NCI-H187 (cell line): ENCODE measurements at regions not wholly inside any gene's neighbourhood (a gene's known extent, or its start where the extent isn't known, plus 50 kb on each side); places are given as distances from the start of the nearest gene placed in this dataset.

Source experiments
- DNase-seq, 2 experiments: peaks; one replicate each; lab custom pipeline; 2025; lab: John Stamatoyannopoulos, UW

DNA sequence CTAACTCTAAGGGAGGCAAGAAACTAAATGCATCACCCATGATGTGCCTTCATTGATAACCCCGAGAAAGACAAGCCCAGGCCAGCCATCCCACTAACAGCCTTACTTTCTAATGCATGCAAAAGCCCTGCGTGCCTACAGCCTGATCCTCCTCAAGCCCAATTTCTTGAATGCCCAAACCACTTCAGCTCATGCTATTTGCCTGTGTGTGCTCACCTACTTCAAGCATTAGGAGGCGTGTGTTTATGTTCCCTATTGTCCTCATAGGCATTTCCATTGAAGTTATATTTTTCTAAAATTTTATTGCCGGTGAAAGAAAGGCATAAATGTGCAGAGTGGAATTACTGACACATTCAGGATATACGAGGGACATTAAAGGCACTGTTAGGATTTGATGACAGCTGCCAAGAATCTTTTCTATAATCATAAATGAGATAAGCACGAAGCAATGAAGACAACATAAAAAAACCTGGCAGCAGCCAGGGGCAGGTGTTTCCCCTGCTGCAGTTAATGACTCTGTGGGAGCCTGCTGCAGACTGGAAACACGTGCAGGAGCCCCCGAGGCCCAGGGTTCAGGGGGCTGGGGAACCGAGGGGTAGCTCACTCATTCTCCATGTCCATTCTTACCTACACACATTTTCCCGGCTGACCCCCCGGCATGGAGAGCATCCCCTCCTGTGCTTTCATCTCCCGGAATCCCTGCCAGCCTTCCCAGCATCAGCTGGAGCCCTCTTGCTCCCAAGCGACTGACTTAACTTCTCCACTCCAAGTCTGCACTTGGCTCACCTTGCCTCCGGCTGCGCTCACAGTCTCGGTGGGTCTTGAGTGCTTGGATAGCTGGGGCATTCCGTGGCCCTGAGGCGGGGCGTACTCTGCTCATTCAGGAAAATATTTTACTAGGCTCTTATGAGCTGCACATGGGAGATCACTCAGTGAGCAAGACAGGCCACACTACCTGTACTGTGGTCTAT, 292.3 kb upstream of the SIX2 start:
- DNase-seq = peak; percentile 80

DNA sequence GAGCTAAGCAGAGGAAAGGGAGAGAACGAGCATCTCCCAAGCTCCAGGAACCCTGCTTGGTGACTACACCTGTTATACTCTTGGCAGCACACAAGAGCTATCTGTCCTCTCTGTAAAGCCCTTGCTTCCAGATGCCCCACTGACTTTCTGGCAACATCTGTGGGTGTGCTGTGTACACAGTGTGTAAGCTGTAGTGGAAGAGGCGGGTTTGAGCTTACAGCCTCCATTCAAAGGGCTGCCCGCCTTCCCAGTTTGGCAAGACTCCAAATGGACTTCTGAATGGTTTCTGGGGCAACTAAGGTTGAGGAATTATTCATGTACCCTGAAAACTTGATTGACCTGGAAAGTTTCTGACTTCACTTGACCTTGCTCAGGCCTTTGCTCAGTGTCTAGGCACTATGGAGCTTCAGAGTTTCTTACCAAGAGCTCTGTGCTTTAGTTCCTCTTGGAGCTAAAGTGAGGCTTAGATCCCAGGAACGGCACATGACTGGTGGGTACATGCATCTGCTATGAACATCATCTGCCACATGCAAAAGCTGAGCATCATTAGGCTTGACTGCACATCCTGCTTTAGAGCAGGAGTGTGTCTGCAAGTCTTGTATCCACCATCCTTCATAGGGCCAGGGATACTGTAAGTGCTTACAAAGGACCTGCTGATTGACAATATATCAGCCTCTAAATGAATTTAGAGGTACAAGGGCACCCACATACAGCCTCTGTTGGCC, 290.9 kb upstream of the SIX2 start:
- peak; percentile 58 to 70 for DNase-seq

DNA sequence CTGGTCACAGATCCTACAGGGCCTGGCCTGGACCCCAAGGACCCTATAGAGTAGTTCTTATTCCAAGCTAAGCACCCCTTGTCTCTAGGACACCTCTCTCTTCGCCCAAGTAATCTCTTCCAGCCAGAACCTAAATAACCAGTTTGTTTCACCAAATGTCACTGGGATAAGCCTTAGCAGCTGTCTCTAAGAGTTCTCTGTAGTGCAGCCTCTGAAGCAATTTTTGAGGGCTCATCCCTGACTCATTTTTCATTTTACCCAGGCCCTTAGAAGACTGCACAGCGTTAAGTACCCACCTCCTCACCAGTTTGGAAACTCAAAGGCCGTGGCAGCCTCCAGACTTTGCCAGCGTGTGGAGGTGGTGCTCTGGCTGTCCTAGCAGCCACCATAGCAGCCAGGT, 290.1 kb upstream of the SIX2 start:
- DNase-seq = no peak

DNA sequence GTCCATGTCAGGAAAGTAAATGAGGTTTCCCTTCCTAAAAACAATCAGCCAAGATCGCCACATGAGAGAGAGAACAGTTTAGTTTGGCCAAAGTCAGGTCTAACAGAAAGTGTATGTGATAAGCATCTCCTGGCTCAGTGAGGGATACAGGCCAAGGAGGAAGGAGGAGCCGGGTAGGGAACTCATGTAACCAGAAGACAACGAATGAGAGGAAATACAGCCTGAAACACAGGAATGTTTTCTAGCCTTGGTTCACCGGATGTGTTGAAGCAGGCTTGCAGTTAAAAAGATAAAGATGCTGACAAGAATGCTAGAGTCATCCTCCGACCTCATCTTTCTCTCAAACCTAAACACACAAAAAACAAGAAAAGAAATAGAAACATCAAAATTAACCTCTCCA, 283.9 kb upstream of the SIX2 start:
- DNase-seq = no peak

DNA sequence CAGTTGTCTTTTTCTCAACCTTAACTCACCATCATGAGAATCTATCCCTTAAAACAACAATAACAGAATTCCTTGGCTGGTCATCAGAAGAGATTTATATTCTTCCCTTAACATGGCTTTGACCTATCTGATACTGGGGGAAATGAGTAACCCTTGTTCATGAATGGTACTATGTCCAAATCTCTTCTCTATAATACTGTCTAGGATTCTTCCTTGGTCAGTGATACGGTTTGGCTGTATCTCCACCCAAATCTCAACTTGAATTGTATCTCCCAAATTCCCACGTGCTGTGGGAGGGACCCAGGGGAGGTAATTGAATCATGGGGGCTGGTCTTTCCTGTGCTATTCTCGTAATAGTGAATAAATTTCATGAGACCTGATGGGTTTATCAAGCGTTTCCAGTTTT, 282.0 kb upstream of the SIX2 start:
- DNase-seq = no peak

DNA sequence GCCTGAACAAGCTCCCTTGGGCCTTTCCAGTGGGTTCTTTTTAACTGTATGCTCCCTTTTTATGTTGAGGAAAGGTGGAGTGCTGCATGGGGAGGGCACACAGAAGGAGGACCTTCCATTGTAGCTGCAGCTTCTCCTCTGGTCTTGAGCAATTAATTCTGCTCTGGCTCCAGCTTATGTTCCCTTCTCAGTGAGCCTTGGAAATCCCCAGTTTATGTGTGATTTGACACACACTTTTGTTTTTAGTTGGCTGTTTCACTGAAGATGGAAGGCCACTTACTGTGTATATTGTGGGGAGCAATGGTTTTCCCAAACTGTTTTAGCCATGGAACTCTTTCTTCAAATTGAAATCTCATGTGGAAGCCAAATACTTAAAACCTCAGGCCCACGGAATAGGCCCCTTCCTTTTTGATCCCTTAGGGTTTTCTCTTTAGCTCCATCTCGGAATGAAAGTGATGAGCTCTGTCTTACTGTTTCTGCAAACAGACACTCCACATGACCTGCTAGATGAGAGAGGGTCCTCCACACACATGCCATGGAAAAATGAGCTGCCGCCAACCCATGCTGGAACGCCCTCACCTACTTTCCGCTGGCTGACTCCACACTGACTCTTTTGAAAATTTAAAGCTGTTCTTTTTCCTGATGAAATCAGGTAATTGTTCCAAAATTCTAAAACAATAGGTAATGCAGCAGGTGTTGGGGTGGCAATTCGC, 280.9 kb upstream of the SIX2 start:
- DNase-seq = no peak

DNA sequence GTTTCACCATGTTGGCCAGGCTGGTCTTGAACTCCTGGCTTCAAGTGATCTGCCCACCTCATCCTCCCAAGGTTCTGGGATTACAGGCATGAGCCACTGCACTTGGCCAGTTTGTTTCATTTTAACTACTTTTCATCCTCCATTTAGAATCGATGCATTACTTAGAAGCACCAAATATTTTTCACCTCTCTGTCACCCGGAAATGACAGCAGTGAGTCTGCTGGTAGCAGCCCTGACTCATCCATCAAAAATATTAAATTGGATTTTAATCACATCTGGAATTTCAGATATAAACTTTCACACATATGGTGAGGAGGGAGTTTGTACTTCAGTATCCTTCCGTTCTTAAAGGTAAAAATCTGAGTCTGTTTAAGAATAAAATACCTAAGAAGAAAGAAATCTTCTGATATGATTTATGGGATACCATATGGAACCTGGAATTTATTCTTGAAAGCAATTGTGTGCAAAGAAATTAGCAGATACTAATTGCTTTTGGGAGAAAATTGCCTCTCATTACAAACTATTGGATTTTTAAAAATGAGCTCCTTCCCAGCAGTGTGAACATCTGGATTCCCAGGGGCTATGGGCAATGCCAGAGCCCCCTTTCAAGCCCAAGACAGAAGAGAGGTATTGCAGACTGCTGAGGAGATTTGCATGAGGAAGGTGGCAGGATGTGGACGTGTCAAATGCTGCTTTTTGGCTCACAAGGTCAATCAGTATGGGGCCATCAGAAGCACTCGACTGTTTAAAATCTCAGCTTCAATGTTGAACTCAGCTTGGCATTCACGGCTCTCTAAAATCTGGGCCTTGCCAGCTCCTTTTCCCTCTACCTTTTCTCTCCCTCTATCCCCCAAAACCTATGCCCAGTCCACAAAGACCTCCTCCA, 279.5 kb upstream of the SIX2 start:
- no peak for DNase-seq

DNA sequence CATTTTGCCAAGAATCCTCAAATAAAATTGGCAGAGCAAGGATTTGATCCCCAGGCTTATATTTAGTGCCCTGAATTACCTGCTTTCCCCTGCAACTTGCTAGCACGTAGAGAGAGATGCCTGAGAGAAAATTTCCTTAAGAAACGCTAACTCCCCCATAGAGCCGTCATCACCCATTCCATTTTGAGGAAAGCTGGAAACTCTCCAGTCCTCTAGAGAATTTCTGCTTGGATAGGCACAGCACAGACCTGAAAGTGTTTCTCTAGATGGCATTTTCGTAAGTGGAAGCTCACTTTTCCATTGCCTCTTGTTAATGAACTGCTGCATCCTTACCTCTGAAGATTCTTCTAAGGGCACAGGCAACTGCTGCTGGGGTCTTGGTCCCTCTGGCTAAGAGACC, 277.8 kb upstream of the SIX2 start:
- DNase-seq = no peak

DNA sequence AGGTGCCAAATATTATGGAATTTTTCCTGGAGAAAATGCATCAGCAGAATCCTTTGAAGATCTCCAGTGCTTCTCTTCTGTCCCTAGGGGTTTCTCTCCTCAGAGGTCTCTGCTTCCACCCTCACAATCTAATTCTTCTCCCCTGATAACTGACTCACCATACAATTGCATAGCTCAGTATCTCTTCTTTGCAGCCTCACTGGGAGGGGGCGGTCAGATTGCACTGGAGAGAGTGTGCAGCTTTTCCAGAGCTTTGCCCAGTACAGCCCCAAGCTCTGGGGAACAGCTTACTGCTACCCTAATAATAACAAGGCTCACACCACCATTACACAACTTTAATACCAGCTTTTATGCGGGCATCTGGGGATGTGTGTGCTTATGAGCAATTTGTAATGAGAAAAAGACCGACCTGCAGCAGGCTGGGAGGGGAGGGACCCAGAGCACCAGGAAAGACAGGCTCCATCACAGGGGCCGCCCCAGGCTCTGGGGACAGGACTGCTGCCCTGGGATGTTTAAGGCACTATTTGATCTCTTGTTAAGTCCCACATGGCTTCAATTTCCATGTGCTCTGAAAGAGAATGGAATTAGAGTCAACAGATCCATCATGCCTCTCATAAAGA, 276.6 kb upstream of the SIX2 start:
- DNase-seq = no peak

DNA sequence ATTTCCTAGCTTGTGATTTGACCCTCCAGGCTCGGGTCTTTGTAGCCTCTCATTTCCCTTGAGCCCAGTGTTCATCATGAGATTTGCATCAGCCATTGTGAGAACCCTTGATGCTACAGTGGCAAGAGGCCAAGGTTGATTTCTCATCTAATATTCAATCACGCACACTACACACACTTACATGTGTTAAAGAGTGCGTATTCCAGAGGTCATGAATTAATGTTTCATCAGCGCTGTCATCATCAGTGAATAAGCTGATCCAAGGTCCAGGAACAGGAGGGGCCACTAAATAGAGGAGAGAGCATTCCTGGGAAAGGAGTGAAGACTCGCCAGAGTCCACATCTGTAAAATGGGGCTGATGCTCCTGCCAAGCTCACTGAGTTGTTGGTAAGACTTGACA, 276.1 kb upstream of the SIX2 start:
- no peak for DNase-seq

DNA sequence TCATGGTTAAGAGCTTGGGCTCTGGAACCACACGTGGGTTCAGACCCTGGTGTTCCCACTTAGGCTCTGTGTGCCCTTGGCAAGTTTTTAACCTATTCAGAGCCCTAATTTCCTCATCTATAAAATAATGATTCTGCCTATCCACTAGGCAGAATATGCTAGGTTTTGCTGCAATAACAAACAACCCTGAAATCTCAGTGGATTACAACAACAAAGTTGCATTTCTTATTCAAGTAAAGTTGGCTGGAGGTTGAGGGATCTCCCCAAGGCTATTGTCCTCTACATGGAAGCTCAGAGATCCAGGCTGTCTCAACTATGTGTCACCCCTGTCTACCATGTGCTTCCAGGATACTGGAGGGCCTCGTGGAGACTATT, 275.4 kb upstream of the SIX2 start:
- no peak for DNase-seq

DNA sequence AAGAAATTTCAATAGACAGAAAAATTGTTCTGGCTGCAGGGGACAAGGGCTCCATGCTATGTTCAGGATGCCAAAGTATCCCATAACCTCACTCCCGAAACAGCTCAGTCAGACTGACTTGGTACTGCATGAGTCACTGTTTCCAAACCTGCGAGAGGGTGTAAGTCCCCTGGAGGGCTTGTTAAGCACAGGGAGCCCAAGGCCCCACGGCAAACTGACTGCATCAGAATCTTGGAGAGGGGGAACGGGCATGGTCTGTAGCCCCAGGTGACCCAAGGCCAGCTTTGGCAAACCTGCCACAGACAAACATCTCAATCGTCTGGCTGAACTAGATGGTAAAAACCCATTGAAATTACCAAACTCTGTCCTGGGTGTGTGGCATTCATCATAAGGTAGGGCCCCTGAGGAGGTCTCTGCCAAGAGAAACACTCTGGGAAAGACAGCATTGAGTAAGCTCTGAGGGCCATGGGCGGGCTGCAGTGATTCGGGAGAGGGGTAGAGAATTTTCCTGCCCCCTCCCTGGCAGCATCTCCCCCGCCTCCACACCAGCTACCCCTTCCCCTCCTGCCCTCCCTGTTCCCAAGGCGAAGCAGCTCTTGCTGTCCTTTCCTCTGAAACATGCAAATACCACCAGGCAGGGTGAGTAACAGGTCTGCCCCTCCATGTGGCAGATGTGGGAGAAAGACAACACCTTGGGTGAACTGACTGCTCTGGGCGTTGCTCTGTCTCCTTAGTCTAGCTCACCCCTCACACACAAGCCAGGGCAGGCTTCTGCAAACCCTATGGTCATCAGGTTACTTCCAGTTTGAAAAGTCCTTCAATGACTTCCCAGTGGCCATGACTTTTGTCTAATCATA, 274.7 kb upstream of the SIX2 start:
- DNase-seq = no peak

DNA sequence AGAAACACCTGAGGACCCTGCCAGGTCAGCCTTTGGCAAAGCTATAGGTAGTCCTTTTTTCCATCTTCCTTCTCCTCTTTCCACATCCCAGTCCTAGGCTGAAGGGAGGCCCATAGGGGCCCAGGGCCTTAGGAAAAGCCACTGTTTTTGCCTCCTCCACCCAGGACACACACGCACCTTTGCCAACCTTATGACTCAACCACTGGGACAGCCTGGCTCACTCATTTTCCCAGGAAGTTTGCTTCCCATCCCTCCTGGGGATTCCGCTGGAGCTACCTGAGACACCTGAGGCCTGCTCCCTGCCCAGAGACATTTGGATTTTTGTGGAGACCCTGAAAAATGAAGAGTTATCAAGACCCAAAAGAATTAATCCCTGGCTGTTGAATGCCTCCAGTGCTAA, 273.4 kb upstream of the SIX2 start:
- no peak for DNase-seq

DNA sequence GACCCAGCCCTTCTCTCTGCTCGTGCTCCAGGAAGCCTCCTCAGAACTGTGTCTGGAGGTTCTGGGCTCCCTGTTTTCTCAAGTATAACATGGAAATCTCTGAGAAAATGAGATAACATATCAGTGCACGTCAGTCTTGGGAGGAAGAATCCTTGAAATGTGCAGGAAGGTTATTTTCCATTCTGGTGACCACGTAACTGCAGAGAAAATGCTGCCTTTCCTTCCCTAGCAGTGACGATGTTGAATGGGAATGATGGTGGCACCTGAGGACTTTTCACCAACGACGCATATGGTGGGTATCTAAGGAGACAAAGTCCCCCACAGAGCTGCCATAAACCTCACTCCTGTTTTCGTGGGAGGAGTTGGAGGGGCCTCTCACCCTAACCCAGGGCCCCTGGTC, 272.1 kb upstream of the SIX2 start:
- DNase-seq = no peak

DNA sequence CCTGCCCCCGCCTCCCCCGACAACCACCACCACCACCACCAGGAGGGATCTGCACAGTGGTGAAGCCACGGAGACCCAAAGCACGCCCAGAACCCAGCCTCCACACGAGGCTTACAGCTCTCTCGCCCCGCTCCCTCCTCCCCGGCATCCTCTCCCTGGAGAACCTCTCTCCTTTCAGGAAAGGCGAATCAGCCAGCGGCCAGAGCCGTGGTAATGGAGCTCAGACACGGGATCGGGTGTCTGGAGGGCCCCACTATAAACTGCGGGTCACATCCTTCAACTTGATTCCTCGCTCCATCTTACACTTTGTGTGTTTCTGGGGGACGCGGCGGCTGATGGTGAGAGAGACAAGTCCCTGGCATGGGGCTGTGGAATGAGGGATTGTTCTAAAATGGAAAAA, 271.5 kb upstream of the SIX2 start:
- DNase-seq = no peak

DNA sequence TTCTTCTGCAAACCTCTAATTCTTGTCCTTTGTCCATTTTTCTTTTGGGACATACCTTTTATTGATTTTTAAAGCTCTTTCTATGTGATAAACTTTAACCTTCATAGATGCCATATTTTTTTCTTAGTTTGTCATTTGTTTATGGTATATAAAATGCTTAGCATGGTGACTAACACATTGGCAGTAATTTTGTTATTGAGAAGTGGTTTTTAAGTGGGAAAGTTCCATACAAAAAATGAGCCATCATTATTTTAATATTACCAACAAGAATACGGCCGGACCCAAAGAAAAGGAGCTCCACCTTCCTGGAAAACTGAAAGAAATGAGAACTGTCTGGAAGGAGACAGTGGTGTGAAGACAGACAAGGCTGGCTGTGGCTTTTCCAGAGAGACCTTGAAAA, 270.1 kb upstream of the SIX2 start:
- no peak for DNase-seq

DNA sequence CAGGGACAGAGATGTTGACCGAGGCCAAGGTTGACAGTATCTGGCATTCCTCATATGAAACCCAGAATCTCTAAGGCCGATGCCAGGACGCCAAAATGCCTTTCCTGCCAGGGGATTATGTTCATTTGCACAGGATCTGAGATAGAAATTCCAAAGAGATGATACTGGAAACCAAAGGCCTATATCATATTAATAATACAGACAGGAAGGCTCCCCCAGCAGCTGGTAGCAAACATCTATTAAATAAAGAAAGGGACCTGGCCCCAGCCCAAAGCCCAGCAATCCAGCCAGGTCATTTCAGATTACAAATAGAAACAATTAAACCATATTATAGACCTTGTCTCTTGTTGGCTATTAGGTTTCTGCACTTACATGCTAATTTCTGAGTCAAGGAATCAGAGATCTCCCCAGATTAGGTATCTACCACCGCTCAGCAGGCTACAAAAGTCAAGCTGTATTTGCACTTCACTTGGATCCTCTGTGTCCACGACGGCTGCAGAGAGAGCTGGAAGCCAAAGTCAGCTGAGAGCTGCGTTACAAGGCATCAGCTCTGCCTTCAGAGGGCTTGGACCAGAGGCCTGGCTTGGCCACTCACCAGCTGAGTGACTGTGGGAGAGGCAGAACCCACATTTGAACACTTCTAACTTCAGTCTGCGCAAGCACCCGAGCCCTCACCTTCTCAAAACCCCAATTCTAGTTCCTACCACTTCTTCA, 269.3 kb upstream of the SIX2 start:
- DNase-seq = no peak

DNA sequence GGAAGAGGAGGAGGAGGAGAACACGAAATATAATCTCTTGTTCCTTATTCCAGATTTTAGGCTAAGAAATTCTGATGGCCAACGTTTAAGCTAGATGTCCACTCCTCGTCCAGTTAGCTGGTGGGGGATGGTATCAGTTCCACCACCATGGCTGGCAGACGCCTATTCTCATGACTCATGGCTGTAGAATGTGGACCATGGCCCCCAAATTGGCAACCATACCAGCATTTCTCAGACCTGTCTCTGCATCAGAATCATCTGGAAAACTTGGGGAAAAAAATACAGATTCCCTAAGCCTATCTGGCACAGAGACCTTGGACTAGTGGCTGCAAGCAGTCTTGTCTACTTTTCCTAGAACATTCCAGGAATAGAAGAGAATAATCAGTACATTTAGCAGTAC, 267.7 kb upstream of the SIX2 start:
- no peak for DNase-seq

DNA sequence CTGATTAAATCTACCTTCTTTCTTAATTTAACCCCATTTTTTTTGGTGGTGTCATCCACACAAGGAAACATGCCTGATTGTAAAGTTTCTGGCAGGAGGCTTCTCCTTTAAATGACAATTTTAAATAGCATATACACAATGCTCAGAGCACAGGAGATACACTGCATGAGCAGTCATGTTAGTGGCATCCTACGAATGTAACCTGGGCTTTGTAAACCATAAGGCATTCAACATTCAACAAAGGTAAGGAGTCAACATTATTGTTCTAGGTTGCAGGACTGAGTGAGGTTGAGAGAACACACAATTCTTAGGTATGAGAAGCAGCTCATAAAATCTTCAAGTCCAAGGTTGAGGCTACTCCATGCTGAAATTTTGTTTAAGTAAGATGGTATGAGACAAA, 266.6 kb upstream of the SIX2 start:
- no peak for DNase-seq
